NCI-H1092 (cell line): ENCODE measurements at regions not wholly inside any gene's neighbourhood (a gene's known extent, or its start where the extent isn't known, plus 50 kb on each side); places are given as distances from the start of the nearest gene placed in this dataset.
"Not testable (repeated sequence)": the region's sequence is repeated elsewhere in the genome, so short reads cannot be mapped to it uniquely, and the experiment has no call there.

Source experiments
- DNase-seq: peaks from one replicate; lab custom pipeline; 2025; lab: John Stamatoyannopoulos, UW

DNA sequence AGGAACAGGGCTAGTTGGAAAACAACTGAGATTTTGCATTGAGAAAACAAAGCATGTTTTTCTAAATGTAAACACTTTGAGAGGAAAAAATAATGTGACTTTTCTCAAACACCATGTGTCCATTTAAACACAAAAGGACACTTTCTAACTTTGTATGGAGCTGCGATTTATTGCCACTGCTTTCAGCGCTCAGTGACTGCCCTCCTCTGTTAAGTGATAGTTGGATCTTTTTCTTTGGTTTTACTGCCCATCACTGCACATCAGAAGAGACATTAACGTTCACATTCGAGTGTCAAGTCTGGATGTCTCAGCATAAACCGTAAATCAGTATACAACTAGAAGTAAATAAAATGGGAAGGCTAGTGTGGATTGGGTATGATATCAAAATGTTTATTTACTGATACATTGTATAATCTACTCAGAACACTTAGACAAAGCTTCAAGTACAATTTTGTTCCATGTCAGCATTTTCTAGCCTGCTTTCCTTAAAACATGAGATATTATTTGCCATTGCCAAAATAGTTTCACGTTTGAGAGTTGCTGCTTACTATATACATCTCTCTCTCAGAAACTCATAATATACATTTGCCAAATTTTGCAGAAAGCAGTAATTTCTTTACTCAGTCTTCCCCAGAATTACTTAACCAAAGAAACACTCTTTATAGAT is 237.6 kb downstream of the IKZF2 start:
- no peak for DNase-seq

DNA sequence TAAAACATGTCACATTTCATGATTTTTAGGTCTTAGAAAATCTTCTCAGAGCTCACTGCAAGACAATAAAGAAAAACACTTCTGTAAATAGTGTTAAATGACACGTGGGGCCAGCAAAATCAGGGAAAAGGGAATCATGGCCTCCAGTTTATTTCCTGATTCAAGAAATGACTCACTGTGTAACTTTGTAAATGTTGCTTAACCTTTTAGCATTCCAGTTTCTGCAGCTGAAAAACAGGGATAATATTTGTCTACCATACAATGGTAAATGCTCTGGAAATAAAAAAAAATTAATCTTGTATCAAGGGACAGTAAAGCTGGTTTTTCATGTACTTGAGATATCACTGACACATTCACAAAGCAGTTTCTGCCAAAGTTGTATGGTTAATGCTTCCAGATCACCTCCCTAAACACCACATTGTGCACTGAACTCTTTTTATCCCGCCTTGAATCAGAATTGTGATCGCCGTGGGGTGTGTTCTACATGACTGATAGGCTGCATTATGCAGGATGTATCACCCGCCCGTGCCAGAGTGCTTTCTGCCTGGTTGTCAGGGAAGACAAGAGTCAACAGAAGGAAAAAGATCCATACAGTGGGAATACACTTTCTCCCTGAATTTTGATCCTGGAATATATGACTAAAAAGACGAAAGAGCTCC is 238.8 kb downstream of the IKZF2 start:
- no peak for DNase-seq

DNA sequence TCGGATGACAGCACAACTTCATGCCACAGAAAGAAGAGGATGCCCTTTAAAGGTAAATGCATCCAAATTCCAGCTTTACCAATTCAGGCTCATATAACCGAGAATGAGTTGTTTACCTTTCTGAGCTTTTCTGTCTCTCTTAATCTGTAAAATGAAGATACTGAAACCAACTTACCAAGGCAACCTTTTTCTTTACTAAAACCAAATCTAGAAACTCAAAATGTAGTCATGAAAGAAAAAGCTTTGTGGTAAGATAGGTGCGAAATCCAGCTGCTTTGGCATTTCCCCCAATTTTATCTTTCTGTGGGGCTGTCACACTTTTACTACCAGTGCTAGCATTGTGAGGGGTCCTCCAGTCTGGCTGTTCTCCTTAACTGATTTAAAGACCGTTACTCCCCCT is 240.4 kb downstream of the IKZF2 start:
- no peak for DNase-seq

DNA sequence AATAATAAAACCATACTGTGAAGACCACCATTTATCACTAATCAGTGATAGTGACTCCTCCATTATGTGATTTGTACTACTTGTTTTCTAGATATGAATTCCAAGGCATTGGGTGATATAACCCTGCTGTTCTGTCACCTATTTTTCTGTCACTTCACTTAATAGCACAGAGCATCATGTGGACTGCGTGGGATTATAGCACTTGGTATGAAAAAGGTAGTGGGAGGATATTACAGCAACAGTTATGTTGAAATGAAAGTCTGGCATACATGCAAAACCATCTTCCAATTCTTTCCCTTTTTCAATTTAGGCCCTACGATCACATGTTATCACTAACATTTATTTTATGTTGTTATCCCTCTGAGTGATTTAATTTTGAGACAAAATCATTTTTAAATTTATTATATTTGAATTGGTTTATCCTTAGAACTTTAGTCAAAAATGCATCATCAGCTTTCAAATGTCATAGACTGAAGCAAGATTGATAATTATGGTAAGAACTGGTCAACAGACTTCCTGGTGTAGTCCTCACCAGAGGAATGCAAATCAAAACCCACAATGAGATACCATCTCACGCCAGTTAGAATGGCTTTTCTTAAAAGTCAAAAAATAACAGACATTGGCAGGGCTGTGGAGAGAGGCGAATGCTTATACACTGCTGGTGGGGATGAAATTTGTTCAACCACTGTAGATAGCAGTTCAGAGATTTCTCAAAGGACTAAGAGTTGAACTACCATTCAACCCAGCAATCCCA is 242.6 kb downstream of the IKZF2 start:
- DNase-seq: no peak

DNA sequence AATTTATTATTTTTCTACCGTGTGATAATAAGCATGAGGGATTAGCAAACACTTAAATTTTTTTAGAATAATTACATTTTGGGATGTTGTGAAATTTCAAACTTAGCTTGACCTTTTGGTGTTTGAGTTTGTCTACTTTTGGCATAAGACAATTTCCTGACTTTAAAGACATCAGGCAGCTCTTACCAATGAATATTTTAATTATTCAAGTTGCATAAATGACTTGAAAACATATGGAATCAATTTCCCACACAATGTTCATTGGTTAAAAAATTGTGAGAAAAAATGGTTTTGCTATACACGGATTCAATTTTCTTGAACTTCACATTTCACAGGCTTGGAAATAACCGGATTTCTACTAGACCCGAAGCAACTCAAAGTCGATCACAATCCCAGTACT is 243.4 kb downstream of the IKZF2 start:
- no peak for DNase-seq

GRCh38 chr2:212906620-212907019 is 244.8 kb downstream of the IKZF2 start:
- DNase-seq: no peak

- no peak for DNase-seq
Measured at GRCh38 chr2:212905640-212906201, 245.7 kb downstream of the IKZF2 start.

GRCh38 chr2:212904646-212905045 is 246.8 kb downstream of the IKZF2 start:
- no peak for DNase-seq

DNA sequence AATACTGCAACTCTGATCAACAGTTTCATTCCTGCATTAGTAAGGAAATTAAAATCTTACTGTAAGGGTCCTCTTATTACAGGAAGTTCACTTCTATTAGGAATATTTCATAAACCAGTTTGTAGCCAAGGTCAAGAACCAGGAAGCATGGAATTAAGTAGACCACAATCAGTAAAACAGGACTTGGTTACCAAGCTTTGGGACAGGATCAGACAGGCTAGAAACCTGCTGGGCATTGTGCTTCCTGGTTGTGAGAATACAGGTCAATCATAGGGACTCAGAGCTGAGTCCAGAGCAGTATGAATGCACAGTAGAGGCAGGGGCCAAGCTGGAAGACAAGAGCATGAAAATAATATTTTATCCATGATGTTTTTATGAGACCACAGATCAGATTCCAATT is 248.0 kb downstream of the IKZF2 start:
- no peak for DNase-seq

DNA sequence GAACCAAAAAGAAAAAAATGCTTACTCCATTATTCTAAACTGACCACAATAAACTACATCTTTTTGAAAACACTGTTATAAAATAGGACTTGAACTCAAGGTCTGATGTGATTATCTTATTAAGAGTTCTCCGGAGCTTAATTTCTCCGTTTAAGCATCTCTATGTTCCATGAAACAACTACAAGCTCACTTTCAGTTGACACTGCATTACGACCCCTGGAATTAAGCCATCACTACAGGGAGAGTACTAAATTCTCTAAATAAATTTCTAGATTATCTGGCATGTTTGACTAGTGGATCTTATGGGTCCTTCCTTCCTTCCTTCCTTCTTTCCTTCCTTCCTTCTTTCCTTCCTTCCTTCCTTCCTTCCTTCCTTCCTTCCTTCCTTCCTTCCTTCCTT is 249.0 kb downstream of the IKZF2 start:
- no peak for DNase-seq

DNA sequence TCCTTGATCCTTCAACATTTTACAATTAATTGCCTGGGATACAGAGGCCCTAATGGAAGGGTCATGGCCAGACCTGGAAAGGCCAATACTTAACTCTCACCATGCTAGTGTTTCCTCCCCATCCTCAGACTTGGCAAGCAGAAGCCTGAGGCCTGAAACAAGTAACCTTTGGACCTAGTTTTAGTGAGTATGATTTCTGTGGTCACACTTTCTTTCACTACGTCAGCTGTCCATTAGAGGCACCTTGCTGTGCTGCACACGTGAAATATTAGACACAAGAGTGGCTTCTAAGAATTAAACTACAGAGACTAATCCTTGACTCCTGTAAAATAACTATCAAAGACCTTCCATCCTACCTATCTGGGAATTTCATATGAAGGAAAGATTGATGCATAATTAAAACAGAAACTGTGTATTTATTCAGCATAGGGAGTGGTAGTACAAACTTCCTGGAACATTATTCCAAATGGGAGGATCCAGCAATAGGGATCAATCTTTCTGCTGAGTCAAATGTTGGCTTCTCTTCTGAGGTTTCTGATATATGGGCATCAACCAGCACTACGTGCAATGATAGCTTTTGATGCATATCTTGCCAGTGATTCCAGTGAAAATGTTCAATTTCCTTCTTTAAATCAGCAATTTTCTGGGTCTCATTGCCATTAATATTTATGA is 249.7 kb downstream of the IKZF2 start:
- DNase-seq: no peak

- no peak for DNase-seq
Measured at GRCh38 chr2:212900715-212901114, 250.7 kb downstream of the IKZF2 start.

GRCh38 chr2:212898011-212898410 is 253.4 kb downstream of the IKZF2 start:
- no peak for DNase-seq

DNA sequence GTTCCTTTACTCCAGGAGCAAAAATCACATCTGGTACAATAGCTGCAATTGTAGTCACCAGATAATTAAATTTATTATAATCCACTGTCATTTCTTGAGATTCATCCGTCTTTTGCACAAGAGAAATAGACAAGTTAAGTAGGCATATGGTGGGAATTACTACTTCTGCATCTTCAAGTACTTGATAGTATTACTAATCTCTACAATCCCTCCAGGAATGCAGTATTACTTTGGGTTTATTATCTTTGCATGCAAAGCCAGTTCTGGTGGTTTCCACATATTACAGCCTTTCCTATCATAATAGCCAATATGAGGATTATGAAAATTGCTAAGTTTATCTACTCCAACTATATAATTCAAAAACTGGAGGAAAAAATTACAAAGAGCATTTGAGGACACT is 254.1 kb downstream of the IKZF2 start:
- no peak for DNase-seq

- DNase-seq: no peak
Measured at GRCh38 chr2:212894026-212894425, 257.4 kb downstream of the IKZF2 start.

- DNase-seq: no peak
Measured at GRCh38 chr2:212893216-212893615, 258.2 kb downstream of the IKZF2 start.

DNA sequence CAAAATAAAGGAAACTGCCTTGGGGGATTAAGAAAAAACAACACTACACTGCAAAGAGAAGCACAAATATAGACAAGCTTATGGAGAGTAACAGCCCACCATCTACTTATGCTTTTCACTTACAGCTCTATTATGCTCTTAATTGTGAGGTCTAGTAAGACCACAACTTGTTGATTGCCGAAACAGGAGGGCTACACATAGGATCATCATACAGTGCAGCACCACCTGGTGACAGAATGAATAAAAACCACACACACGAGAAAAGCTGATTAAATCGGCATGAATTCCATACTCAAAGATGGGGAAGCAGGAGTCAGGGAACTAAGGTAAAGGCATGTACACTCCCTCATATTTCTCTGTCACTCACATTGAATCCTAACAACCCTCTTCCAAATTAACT is 259.2 kb downstream of the IKZF2 start:
- no peak for DNase-seq

DNA sequence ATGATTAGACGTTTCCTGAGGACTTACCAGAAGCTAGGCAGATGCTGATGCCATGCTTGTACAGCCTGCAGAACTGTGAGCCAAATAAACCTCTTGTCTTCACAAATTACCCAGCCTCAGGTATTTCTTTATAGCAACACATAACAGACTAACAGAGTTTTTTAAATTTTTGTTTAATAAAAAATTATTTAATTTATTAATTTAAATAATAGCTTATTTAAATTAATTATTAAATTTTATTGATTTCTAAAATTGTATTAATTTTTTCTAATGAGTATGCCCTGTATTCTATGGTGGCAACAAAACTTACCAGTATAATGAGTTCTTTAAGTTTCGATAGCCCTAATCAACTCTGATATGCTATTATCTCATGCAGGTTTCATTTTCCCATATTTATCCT is 259.8 kb downstream of the IKZF2 start:
- no peak for DNase-seq

GRCh38 chr2:212882626-212883025 is 268.8 kb downstream of the IKZF2 start:
- DNase-seq: no peak

- DNase-seq: not testable (repeated sequence)
Measured at GRCh38 chr2:212876556-212876955, 274.9 kb downstream of the IKZF2 start.

GRCh38 chr2:212875950-212876349 is 275.5 kb downstream of the IKZF2 start:
- not testable (repeated sequence) for DNase-seq

DNA sequence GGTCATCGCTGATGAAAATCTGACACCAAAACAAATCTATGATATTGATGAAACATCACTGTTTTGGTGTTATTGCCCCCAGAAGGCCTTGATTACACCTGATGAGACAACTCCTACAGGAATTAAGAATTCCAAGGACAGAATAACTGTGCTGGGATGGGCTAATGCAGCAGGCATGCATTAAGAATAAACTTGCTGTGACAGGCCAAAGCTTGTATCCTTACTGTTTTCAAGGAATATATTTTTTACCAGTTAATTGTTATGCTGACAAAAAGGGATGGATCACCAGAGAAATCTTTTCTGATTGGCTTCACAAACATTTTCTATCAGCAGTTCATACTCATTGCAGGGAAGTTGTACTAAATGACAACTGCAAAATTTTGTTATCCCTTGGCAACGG is 278.2 kb downstream of the IKZF2 start:
- no peak for DNase-seq
